ENCODE measurements at regions not wholly inside any gene's neighbourhood (a gene's known extent, or its start where the extent isn't known, plus 50 kb on each side); places are given as distances from the start of the nearest gene placed in this dataset.

- TF ChIP-seq CTCF (IDR thresholded peaks at IDR 0.05): no peak
- no peak for TF ChIP-seq POLR2A (IDR thresholded peaks at IDR 0.05)
Observed at GRCh38 chr4:56213543-56213942, 173.7 kb downstream of the AASDH start.

Measured in uterus (tissue), 2 donors.